K562 (cell line): ENCODE measurements at regions not wholly inside any gene's neighbourhood (a gene's known extent, or its start where the extent isn't known, plus 50 kb on each side); places are given as distances from the start of the nearest gene placed in this dataset.

ENCODE experiments used
- ATAC-seq: fragments of 200-7000 bp; cut with Tn5 transposase; 3 replicates; pipeline ENCODE4 v1.9.1; 2020; ENCODE audit warnings: moderate library complexity
- BruUV-seq: library from RNA; stranded (reverse); fragments of 400-500 nt; replicated peaks from 2 replicates; lab custom pipeline; 2021; lab: Mats Ljungman, UMichigan
- CTCF ChIA-PET: fragments of 300-600 bp; formaldehyde crosslinking; extraction: SDS; loops from one replicate; lab custom pipeline; 2021; ENCODE audit warnings: low intra/inter-chr PET ratio; lab: Yijun Ruan, JAX
- POLR2A ChIA-PET: fragments of 300-600, 350-650 bp; sonication (Branson Sonifier 250); formaldehyde crosslinking; extraction: SDS; loops from one replicate; lab custom pipeline; 2021; ENCODE audit warnings: antibody characterized with exemption, inconsistent platforms; lab: Yijun Ruan, JAX
- DNase-seq, 4 experiments: peaks; one replicate each; pipeline versions ENCODE4 v3.0.0 to v3.0.0-alpha.2; 2011 to 2018; ENCODE audit warnings: low spot score in 3 of 4, mixed read lengths in 3 of 4; ENCODE audit errors: extremely low read depth in 1 of 4
- FAIRE-seq: peaks from 2 replicates; lab custom pipeline; 2011; peaks lifted over from hg19 to GRCh38; lab: Jason Lieb, UNC
- H2AFZ ChIP-seq: 2 replicates; pipeline ENCODE4 v1.6.0; 2011; ENCODE audit warnings: low read depth, low read length, control low read depth, inconsistent platforms
- H3K27ac ChIP-seq: fragments of 200-600 bp; 3 replicates; pipeline ENCODE4 v1.8.0; 2011; ENCODE audit warnings: low read depth, mild to moderate bottlenecking, control low read depth, inconsistent platforms, low read length, moderate library complexity, mixed read lengths; ENCODE audit errors: extremely low read depth
- H3K27me3 ChIP-seq, 2 experiments: fragments of 300-600 bp in 1 of 2; 2 replicates in 1 of 2; 3 replicates in 1 of 2; pipeline versions ENCODE4 v1.6.0 to v1.8.0; 2011; ENCODE audit warnings: inconsistent platforms in 2 of 2, low read length in 2 of 2, mild to moderate bottlenecking in 1 of 2, mixed read lengths in 1 of 2, moderate library complexity in 1 of 2; ENCODE audit not compliant: control insufficient read depth in 2 of 2, insufficient read depth in 2 of 2
- H3K36me3 ChIP-seq: fragments of 300-600 bp; 3 replicates; pipeline ENCODE4 v1.8.0; 2011; ENCODE audit warnings: mild to moderate bottlenecking, low read length, inconsistent platforms; ENCODE audit not compliant: control insufficient read depth, insufficient read depth
- H3K4me1 ChIP-seq, 2 experiments: fragments of 200-600 bp in 1 of 2; replicated peaks in 1 of 2; 2 replicates in 1 of 2; 3 replicates in 1 of 2; pipeline versions ENCODE4 v1.5.1 to v1.8.0; 2011; ENCODE audit warnings: inconsistent platforms in 2 of 2, low read length in 2 of 2, mild to moderate bottlenecking in 1 of 2, mixed read lengths in 1 of 2, moderate library complexity in 1 of 2; ENCODE audit not compliant: control insufficient read depth in 2 of 2, insufficient read depth in 2 of 2
- H3K4me2 ChIP-seq: 2 replicates; pipeline ENCODE4 v1.6.1; 2011; ENCODE audit warnings: low read length, control low read depth, inconsistent platforms, mixed read lengths; ENCODE audit not compliant: insufficient read depth
- H3K4me3 ChIP-seq: fragments of 200-600 bp; sonication (generic), shearing (Covaris generic); 2 replicates; pipeline ENCODE4 v1.5.1; 2016; ENCODE audit warnings: control low read depth, inconsistent platforms
- H3K79me2 ChIP-seq: fragments of 200-600 bp; 3 replicates; pipeline ENCODE4 v1.8.0; 2011; ENCODE audit warnings: low read length, inconsistent platforms; ENCODE audit not compliant: control insufficient read depth, insufficient read depth
- H3K9ac ChIP-seq, 2 experiments: 2 replicates each; pipeline versions ENCODE4 v1.6.0 to v1.6.1; 2011; ENCODE audit warnings: low read depth in 2 of 2, low read length in 2 of 2, control low read depth in 1 of 2, inconsistent platforms in 1 of 2, mild to moderate bottlenecking in 1 of 2, mixed read lengths in 1 of 2; ENCODE audit not compliant: insufficient read depth in 1 of 2
- H3K9me1 ChIP-seq: one replicate; pipeline ENCODE4 v1.6.0; 2011; ENCODE audit warnings: inconsistent platforms, mild to moderate bottlenecking, low read length, moderate library complexity; ENCODE audit not compliant: control insufficient read depth, insufficient read depth
- H3K9me3 ChIP-seq: replicated peaks from 2 replicates; pipeline ENCODE4 v1.5.1; 2011; ENCODE audit warnings: low read depth, low read length, inconsistent platforms; ENCODE audit not compliant: control insufficient read depth, insufficient read depth
- H4K20me1 ChIP-seq: replicated peaks from 2 replicates; pipeline ENCODE4 v1.6.1; 2011; ENCODE audit warnings: low read length, inconsistent platforms, mixed read lengths; ENCODE audit not compliant: control insufficient read depth, insufficient read depth
- BRF1 ChIP-seq: IDR thresholded peaks from 3 replicates; pipeline ENCODE4 v1.6.1; 2011; ENCODE audit warnings: borderline replicate concordance, mild to moderate bottlenecking; ENCODE audit not compliant: insufficient read length; ENCODE audit errors: extremely low read depth
- CCAR2 ChIP-seq: fragments of 200-400 bp; formaldehyde crosslinking; IDR thresholded peaks from 2 replicates; pipeline ENCODE4 v1.6.1; 2017; ENCODE audit warnings: mild to moderate bottlenecking, low read depth, low read length
- HDAC3 ChIP-seq: fragments of 450-650 bp; IDR thresholded peaks from 2 replicates; pipeline ENCODE4 v1.6.1; 2018; ENCODE audit warnings: borderline replicate concordance, mild to moderate bottlenecking, moderate library complexity; ENCODE audit not compliant: partially characterized antibody
- HNRNPUL1 ChIP-seq: fragments of 200-400 bp; formaldehyde crosslinking; IDR thresholded peaks from 2 replicates; pipeline ENCODE4 v1.6.1; 2017; ENCODE audit warnings: low read length
- JUND ChIP-seq, 2 experiments: IDR thresholded peaks; 2 replicates in 1 of 2; 3 replicates in 1 of 2; pipeline ENCODE4 v1.6.1; 2011; ENCODE audit warnings: borderline replicate concordance in 2 of 2, low read depth in 2 of 2, low read length in 2 of 2, improper control_type of control experiment in 1 of 2, missing biosample characterization in 1 of 2, missing genetic modification characterization in 1 of 2, missing genetic modification reagents in 1 of 2
- KDM1A ChIP-seq, 2 experiments: fragments of 450-650 bp; IDR thresholded peaks; 2 replicates each; pipeline ENCODE4 v1.6.1; 2016; ENCODE audit warnings: mild to moderate bottlenecking in 2 of 2
- KLF13 ChIP-seq: fragments of 450-650 bp; IDR thresholded peaks from 2 replicates; pipeline ENCODE4 v1.6.1; 2016; ENCODE audit warnings: missing genetic modification characterization, low read depth, mild to moderate bottlenecking, missing compliant biosample characterization, moderate library complexity, borderline replicate concordance
- MTA2 ChIP-seq: fragments of 450-650 bp; IDR thresholded peaks from 2 replicates; pipeline ENCODE4 v1.6.1; 2016; ENCODE audit warnings: low read depth
- ZNF124 ChIP-seq: sonication (generic); formaldehyde crosslinking; IDR thresholded peaks from 2 replicates; pipeline ENCODE4 v1.8.1; 2022; ENCODE audit warnings: missing genetic modification reagents
- WGBS: fragments of 100-300 bp; shearing (Covaris generic); methylation state at CpG from one replicate; pipeline ENCODE4 v1.1.6; 2016; ENCODE audit warnings: low coverage, mixed read lengths; ENCODE audit not compliant: insufficient coverage; ENCODE audit errors: missing lambda C conversion rate; 5-methylcytosine and 5-hydroxymethylcytosine counted together
- in situ Hi-C: fragments of 300-500 bp; cut with MboI; formaldehyde crosslinking; loops from 4 replicates; pipeline ENCODE4 v1.15.0; 2018; ENCODE audit warnings: inconsistent platforms, mixed read lengths
- intact Hi-C: fragments of 100-400 bp; cut with micrococcal nuclease; formaldehyde crosslinking; loops from 2 replicates; pipeline ENCODE4 v1.14.2; 2022
- TF ChIP-seq, protein P1 (sequence below): sonication (generic); formaldehyde crosslinking; IDR thresholded peaks from 2 replicates; pipeline ENCODE4 v1.8.1; 2023; ENCODE audit warnings: mild to moderate bottlenecking, missing genetic modification reagents
- TF ChIP-seq, protein P2 (sequence below), 2 experiments: fragments of 450-650 bp in 1 of 2; IDR thresholded peaks; 2 replicates each; pipeline ENCODE4 v1.6.1; 2011 to 2017; ENCODE audit warnings: low read depth in 2 of 2, antibody characterized with exemption in 1 of 2, borderline replicate concordance in 1 of 2, low read length in 1 of 2, mild to moderate bottlenecking in 1 of 2, mixed read lengths in 1 of 2; ENCODE audit not compliant: control insufficient read depth in 1 of 2
- TF ChIP-seq, protein P3 (sequence below): sonication (generic); formaldehyde crosslinking; IDR thresholded peaks from 2 replicates; pipeline ENCODE4 v1.8.0; 2023; ENCODE audit warnings: mild to moderate bottlenecking, missing genetic modification reagents

DNA sequence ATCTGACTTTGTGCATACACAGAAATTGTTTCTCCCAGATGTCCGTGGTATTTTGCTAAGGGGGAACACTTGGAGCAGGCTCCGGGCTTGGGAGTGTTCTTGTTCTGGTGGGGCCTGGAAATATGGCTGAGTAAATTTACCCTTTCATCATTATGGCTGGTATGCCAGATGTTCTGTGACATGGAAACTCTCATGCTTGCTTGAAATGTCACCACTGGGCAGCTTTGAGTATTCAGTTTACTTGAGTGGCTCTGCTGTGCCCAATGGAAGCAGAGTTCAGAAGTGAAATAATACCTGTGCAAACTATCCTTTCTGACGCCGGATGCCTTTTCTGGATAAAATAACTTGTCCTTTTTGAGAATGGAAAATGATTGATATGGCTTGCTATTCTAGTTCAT lies 283.6 kb upstream of the TPM1 start (continued):
- TF ChIP-seq, protein P1, sequence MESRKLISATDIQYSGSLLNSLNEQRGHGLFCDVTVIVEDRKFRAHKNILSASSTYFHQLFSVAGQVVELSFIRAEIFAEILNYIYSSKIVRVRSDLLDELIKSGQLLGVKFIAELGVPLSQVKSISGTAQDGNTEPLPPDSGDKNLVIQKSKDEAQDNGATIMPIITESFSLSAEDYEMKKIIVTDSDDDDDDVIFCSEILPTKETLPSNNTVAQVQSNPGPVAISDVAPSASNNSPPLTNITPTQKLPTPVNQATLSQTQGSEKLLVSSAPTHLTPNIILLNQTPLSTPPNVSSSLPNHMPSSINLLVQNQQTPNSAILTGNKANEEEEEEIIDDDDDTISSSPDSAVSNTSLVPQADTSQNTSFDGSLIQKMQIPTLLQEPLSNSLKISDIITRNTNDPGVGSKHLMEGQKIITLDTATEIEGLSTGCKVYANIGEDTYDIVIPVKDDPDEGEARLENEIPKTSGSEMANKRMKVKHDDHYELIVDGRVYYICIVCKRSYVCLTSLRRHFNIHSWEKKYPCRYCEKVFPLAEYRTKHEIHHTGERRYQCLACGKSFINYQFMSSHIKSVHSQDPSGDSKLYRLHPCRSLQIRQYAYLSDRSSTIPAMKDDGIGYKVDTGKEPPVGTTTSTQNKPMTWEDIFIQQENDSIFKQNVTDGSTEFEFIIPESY (CRISPR knock-in tag): no peak
- TF ChIP-seq HNRNPUL1 (no peak), KLF13 (tag) (no peak)

DNA sequence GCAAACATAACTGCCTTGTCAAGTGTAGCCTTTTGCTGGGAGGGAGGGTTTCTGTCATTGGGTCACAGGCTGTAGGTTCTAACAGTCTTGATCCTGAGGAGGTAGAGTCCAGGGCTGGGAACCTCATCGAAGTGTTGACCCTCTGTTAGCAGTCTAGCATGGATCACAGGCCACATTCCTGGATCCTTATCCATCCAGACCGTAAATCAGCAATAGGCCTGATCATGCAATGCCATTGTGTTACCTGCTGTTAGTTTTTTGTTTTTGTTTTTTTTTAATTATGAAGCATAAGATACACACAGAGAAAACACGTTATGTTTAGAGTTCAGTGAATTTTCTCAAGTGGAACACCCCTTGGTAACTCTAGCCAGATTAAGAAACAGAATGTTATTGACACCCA lies 282.0 kb upstream of the TPM1 start:
- no TSS peak for BruUV-seq
- WGBS: 0% methylated on average over 3 of the region's 3 CpGs
- intact Hi-C loops: no loop called here

More for the DNA sequence above, 282.0 kb upstream of the TPM1 start:
- ATAC-seq (no peak), FAIRE-seq (no peak)
- Histone ChIP-seq H3K79me2 (no peaks in the 10 kb centered on the region), H3K4me1 (no peaks in the 10 kb centered on the region), H3K36me3 (no peaks in the 10 kb centered on the region), H3K27me3 (peaks cover 33 to 36% of the 10 kb centered on the region in 2 experiments)
- CTCF ChIA-PET: no interaction called here
- POLR2A ChIA-PET: interaction anchor here (0.6 kb wide), 1 partner anchor 408 kb away, joined by 4 read pairs; no protein-coding TSS in a partner anchor
- TF ChIP-seq ZNF124 (CRISPR knock-in tag) (no peak), JUND (IDR thresholded peaks at IDR 0.05; ENCODE audit: borderline replicate concordance, low read depth, low read length) (no peak), JUND (tag; IDR thresholded peaks at IDR 0.05; ENCODE audit: borderline replicate concordance, low read depth, low read length) (no peak), CCAR2 (no peak), BRF1 (no peak), MTA2 (no peak), HDAC3 (no peak), KDM1A (IDR thresholded peaks at IDR 0.05) (no peak)
- TF ChIP-seq, protein P2, sequence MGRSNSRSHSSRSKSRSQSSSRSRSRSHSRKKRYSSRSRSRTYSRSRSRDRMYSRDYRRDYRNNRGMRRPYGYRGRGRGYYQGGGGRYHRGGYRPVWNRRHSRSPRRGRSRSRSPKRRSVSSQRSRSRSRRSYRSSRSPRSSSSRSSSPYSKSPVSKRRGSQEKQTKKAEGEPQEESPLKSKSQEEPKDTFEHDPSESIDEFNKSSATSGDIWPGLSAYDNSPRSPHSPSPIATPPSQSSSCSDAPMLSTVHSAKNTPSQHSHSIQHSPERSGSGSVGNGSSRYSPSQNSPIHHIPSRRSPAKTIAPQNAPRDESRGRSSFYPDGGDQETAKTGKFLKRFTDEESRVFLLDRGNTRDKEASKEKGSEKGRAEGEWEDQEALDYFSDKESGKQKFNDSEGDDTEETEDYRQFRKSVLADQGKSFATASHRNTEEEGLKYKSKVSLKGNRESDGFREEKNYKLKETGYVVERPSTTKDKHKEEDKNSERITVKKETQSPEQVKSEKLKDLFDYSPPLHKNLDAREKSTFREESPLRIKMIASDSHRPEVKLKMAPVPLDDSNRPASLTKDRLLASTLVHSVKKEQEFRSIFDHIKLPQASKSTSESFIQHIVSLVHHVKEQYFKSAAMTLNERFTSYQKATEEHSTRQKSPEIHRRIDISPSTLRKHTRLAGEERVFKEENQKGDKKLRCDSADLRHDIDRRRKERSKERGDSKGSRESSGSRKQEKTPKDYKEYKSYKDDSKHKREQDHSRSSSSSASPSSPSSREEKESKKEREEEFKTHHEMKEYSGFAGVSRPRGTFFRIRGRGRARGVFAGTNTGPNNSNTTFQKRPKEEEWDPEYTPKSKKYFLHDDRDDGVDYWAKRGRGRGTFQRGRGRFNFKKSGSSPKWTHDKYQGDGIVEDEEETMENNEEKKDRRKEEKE (IDR thresholded peaks at IDR 0.05; ENCODE audit: borderline replicate concordance in 1 of 2, control insufficient read depth in 1 of 2, low read depth in 2 of 2, low read length in 1 of 2): no peak
- TF ChIP-seq, protein P3, sequence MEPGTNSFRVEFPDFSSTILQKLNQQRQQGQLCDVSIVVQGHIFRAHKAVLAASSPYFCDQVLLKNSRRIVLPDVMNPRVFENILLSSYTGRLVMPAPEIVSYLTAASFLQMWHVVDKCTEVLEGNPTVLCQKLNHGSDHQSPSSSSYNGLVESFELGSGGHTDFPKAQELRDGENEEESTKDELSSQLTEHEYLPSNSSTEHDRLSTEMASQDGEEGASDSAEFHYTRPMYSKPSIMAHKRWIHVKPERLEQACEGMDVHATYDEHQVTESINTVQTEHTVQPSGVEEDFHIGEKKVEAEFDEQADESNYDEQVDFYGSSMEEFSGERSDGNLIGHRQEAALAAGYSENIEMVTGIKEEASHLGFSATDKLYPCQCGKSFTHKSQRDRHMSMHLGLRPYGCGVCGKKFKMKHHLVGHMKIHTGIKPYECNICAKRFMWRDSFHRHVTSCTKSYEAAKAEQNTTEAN: no peak
- TF ChIP-seq, all 486 proteins: peak for 0
- no peaks in the 10 kb centered on the region for H3K9me3 ChIP-seq
- H3K9me1 ChIP-seq: no peaks in the 10 kb centered on the region
- no peak overlapping the region for H2AFZ ChIP-seq
- no peak overlapping the region for H3K27ac ChIP-seq
- DNase-seq: no peak
- in situ Hi-C loops: no loop called here
- H3K9ac ChIP-seq: no peak overlapping the region
- H3K4me3 ChIP-seq: no peak overlapping the region
- H4K20me1 ChIP-seq: no peaks in the 10 kb centered on the region
- H3K4me2 ChIP-seq: no peak overlapping the region
